NCI-H128 (cell line): ENCODE measurements at regions not wholly inside any gene's neighbourhood (a gene's known extent, or its start where the extent isn't known, plus 50 kb on each side); places are given as distances from the start of the nearest gene placed in this dataset.
"Not testable (repeated sequence)": the region's sequence is repeated elsewhere in the genome, so short reads cannot be mapped to it uniquely, and the experiment has no call there.

Source experiments
- DNase-seq: peaks from one replicate; lab custom pipeline; 2025; ENCODE audit not compliant: unreplicated experiment; lab: John Stamatoyannopoulos, UW

GRCh38 chr1:29774355-29774754 is 538.0 kb downstream of the PTPRU start:
- no peak for DNase-seq

- DNase-seq = no peak
These were observed 536.3 kb downstream of the PTPRU start for GRCh38 chr1:29772584-29773100.

- no peak for DNase-seq
These were observed 531.6 kb downstream of the PTPRU start for GRCh38 chr1:29767769-29768425.

- DNase-seq = no peak
These were observed 530.9 kb downstream of the PTPRU start for GRCh38 chr1:29767088-29767685.

GRCh38 chr1:29762635-29763034 is 526.3 kb downstream of the PTPRU start:
- DNase-seq = no peak

GRCh38 chr1:29761159-29761928 is 525.0 kb downstream of the PTPRU start:
- DNase-seq = no peak

- DNase-seq = no peak
These were observed 523.8 kb downstream of the PTPRU start for GRCh38 chr1:29760067-29760564.

GRCh38 chr1:29758781-29759499 is 522.6 kb downstream of the PTPRU start:
- DNase-seq = no peak

GRCh38 chr1:29757866-29758780 is 521.8 kb downstream of the PTPRU start:
- no peak for DNase-seq

GRCh38 chr1:29756901-29757725 is 520.8 kb downstream of the PTPRU start:
- DNase-seq = no peak

GRCh38 chr1:29756498-29756897 is 520.2 kb downstream of the PTPRU start:
- DNase-seq = no peak

GRCh38 chr1:29756085-29756484 is 519.8 kb downstream of the PTPRU start:
- no peak for DNase-seq

- not testable (repeated sequence) for DNase-seq
These were observed 519.2 kb downstream of the PTPRU start for GRCh38 chr1:29755412-29756015.

- no peak for DNase-seq
These were observed 518.5 kb downstream of the PTPRU start for GRCh38 chr1:29754573-29755375.

GRCh38 chr1:29753771-29754572 is 517.6 kb downstream of the PTPRU start:
- DNase-seq = no peak

- DNase-seq = no peak
These were observed 516.9 kb downstream of the PTPRU start for GRCh38 chr1:29753244-29753643.

GRCh38 chr1:29752141-29752540 is 515.8 kb downstream of the PTPRU start:
- DNase-seq = no peak
